GM18499 (cell line): ENCODE measurements at regions not wholly inside any gene's neighbourhood (a gene's known extent, or its start where the extent isn't known, plus 50 kb on each side); places are given as distances from the start of the nearest gene placed in this dataset.

ENCODE experiments used
- ATAC-seq: cut with Tn5 transposase; IDR thresholded peaks from one replicate; pipeline ENCODE4 v1.9.1; 2021; ENCODE audit warnings: moderate number of reproducible peaks; ENCODE audit not compliant: insufficient read depth, unreplicated experiment

DNA sequence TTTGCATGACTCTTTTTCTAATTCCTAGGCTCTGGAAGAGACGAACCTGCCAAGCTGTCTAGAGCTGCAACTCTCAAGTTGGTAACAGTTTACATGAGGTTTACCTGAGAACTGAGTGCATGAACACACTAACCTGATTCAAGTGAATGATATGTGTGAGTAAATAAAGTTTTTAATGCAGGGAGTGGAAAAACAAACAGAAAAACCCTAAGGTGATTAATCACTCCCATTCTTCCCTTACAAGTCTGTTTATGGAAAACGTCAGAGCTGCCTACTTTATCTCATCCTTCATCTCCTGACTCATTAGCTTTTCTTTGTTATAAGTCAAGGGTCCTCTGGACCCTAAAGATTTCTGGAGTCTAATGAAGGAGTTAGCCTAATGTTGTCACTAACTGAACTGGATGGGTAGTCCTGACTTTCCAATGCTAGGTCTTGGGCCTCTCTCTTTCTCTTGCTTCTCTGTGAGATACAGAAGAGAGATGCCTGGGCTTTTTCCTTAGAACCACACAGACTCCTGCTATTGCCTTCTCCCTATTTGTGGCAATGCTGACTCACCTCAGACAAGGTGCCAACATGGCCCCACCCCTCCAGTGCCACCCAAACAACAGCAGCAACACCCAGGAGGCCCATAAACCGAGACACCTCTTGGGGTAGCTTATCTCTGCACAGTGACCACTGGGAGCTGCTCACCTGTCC is 952.4 kb downstream of the EPHA4 start:
- ATAC-seq, result no peak

DNA sequence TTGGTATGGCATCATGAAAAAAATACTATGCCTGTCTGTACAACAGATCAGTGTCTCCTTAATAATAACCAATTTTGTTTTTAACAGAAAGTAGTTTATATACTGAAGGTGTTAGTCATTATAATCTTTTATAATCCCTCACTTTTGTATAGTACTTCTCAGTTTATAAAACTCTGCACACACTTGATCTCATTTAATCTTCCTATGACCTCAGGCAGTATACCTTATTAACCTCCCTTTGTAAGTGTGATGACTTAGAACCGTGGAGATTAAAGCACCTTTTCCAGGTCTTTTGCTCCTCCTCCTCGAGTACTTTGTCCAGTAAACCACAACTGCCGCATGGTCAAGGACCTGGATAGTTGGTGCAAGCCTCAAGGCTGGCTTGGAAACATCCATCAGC is 945.5 kb downstream of the EPHA4 start:
- ATAC-seq, result no peak

DNA sequence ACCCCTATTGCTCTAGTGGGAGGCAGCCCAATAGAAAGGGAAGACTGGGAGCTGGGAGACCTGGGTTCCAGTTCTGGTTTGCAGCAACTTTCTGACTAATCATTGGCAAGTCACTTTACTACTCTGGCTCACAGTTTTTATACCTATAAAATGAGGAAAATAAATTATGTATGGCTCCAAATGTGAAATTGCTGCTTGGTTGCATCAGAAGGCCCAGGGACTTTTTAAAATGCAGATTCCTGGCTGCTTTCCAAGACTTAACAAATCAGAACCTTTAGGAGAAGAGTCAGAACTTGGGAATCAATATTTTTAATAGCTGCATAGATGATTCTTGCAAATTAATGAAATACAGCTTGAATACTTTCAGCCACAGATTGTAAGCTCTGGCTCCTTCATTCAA is 943.9 kb downstream of the EPHA4 start:
- ATAC-seq, result no peak

DNA sequence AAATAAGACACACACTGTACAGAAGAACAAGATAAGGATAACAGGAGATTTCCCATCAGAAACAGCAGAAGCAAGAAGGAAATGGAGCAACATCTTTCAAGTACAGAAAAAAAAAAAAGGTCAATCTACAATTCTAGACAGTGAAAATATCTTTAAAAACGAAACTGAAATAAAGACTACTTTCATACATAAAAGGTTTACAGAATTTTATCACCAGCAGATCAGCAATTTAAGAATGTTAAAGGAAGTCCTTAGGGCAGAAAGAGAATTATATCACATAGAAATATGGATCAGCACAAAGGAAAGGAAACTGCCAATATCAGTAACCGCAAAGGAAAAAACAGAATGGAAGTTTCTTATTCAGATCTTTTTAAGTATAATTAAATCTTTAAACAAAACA is 931.0 kb downstream of the EPHA4 start:
- no peak for ATAC-seq

DNA sequence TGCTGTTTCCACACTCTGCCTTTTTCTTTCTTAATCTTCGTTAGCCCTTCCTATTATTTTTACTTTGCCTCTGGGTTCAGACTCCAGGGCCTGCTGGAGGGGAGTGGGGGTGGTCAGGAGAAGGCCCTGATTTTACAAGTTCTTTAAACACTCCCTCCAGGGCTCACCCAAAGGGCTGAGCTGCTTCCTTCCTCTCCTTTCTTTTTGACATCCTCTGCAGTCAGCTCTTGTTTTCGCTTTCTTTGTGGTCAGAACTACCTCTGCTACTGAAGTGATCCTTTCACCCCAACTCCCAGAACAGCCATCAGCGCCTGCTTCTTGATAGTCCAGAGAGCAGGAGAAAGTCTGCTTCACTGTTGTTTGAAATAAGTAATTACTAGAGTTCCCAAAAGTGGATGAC is 925.7 kb downstream of the EPHA4 start:
- ATAC-seq, result no peak

DNA sequence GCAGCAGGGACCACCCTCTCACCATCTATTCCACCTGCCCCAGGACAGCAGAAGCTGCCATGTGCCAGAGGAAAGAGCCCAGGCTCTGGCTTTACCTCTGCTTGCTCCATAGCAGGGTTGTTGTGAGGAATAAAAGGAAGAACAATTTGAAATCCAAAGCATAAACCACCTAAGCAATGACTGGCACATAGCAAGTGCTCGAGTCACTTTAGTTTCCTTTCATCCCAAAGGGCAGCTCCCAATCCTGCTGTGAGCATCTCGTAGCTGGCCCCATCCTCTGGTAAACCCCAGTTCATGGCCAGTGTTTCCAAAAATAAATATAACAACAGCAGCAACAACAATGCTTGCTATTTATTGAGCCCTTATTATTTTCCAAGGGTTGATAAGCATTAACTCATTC is 923.5 kb downstream of the EPHA4 start:
- ATAC-seq, result no peak

DNA sequence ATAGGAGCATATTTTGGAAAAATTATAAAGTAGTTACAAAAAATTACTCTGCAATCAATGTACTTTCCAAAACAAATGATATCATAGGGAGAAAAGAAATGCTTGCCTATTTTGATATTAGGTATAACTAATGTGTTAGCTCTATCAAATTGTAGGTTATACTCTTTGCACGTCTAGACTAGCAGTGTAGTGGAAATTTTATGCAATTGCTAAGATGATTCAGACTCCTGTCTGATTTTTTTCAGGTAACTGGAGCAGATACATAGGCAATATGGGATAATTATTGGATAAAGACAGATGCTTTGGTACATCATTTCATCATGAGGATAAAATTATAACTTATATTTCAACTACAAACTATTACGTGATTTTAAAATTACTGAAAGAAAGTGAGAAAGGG is 918.3 kb downstream of the EPHA4 start:
- no peak for ATAC-seq

DNA sequence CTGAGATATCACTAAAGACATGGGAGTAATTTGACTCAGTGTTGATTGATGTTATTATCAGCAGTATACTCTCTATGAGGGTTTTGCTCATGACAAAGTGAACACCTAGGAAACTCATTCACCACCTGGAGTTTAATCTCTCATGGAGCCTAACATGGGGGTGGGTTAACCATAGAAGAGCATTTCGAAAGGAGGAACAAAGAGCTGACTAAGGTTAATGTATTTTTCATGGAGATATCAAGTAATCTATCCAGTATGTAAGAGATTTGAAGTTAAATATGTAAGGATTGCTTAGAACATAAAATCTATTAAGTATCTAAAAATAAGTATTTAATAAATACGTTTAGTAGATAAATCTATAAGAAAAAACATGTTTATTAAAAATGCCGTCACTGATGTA is 917.8 kb downstream of the EPHA4 start:
- no peak for ATAC-seq

DNA sequence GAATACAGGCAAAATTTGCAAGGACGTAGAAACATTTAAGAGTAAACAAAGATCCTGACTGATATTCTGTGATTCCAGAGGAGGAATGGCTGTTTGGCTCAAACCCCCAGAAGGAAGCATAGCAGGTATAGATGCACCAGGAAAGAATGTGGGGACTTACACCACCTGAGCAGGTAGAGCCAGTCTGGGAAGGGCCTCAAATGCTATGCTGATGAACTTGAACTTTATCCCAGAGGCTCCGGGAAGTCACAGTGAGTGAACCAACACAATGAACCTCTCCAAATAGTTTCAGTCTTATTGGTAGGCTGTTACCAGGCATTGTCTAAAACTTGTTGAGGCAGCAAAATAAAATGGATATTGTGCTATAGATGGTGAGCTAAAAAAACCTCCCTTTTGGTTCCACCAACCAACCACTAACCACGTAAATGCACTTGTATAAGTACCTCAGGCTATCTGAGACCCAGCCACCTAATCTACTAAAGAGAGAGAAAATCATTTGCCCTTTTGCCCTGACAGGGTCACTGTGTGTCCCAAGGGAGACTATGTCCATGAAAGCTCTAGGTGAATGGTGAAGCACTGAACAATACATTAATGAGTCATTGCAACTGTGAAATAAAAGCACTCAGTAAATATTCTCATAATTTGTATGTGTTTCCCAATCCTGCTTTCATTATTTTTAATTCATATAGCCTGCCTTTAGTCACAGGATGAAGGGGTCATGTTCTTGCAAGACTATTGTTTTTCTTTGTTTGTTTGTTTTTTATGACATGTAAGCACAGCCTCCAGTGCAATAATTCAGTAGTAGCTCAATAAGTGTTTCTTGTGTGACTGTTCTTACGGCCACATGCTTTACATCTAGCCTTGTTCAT is 911.6 kb downstream of the EPHA4 start:
- no peak for ATAC-seq

DNA sequence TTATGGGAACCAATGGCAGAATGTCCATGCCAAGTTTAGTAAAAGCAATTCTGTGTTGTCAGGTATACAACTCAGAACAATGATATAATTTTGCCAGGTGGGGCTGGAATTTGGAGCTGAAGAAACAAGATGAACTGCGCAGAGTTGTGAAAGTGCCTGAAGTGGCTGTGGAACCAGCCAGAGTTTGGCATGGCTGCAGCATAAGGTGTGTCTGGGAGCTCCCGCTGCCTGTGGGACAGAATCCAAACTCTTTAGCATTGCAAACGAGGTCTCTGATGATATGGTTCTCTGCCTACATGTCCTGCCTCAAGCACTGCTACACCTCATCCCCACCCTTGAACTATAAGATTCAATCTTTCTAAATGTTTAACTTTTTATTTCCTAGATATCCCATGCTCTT is 909.7 kb downstream of the EPHA4 start:
- ATAC-seq, result no peak

DNA sequence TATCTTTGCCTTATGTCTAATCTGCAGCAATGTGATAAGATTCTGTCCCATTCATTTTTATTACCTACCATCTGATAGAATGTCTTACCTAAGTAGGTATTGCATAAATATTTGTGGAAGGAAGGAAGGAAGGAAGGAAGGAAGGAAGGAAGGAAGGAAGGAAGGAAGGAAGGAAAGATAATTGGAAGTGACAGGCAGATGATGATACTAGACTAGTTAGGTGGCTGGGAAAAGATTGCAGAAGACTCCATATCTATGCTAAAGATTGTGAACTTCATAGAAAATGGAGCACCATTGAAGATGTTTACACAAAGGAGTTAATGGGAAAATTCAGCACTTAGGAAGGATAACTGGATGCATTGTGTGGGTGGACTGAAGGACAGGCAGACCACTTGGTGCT is 909.0 kb downstream of the EPHA4 start:
- no peak for ATAC-seq

DNA sequence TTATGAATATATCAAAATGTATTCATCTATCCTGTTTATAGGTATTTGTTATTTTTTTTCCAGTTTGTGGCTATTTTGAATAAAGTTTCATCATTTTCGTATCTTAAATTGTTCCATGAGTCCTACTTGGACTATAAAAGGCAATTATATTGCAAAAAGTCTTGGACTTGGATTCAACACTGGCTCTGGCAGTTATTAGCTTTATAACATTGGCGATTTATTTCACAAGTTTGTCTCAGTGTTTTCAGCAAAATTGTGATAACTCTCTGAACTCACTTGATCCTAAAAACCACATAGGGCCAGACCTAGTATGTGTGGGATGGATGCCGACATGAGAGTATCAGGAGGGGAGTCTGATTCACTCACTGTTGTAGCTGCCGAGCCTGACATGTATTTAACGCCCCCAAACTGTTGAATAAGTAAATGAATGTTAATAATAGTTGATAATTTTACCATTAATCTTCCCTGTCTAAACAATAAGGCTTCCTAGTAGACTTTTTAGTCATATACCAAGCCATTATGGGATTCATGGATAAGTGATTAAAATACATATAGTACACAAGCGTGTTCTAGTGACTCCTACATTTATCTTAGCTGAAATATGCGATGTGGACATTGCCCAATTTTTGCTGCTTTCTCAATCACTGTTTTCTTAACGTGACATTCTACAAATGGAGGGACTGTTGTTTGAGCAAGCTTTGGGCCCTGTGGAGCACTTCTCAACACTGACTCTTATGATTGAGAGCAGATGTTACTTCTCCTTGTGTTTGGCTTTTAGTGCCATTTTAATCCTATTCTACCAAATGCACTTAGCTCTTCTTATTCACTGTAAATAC is 907.6 kb downstream of the EPHA4 start:
- no peak for ATAC-seq

DNA sequence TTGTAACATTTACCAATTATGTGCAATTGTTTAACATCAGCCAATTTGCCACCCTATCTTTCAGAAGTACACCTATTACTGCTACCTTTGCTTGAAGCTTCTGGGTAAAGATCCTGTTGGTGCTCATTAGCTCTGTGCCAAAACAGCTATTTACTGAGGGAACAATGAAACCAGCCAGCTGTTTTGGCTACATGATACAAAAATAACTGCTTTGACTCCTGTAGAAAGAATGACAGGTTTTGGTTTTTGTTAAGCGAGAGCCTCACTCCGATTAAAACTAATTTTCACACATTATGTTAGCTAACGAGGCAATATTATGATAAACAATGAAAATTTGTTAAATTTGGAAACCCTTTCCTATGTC is 907.0 kb downstream of the EPHA4 start:
- no peak for ATAC-seq

DNA sequence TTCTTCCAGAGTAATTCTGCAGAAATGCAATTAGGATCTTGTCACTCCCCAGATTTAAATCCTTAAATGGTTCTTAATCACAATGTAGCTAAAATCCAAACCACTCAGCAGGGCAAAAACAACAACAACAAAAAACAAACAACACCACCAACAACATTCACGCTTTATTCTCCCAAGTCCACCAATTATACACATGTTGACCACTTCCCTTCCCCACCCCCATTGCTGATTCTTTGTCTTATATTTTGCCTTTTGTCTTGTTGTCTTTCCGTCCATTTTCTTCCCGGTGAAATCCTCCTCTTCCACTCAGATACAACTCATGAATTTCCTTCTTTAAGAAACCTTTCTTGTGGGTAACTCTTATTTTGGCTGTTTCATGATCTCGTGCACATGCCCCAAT is 902.8 kb downstream of the EPHA4 start:
- no peak for ATAC-seq

DNA sequence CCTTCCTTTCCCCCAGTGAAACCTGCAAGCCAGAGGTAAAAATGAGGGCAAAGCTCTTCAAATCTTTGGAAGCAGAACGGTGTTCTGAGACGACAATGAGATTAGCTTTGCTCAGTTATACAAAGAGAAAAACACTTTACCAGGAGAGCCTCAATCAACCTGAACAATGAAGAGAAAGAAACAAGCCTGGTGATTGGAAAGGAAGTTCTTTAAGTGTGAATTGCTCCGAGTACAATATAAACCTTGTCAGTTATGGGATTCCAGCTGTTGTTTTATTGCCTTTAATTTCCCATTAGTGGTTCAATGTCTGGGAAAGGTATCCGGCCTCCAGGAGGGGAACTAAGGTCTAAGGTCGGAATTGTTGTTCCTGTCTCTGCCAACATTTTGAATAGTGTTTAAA is 901.6 kb downstream of the EPHA4 start:
- no peak for ATAC-seq

DNA sequence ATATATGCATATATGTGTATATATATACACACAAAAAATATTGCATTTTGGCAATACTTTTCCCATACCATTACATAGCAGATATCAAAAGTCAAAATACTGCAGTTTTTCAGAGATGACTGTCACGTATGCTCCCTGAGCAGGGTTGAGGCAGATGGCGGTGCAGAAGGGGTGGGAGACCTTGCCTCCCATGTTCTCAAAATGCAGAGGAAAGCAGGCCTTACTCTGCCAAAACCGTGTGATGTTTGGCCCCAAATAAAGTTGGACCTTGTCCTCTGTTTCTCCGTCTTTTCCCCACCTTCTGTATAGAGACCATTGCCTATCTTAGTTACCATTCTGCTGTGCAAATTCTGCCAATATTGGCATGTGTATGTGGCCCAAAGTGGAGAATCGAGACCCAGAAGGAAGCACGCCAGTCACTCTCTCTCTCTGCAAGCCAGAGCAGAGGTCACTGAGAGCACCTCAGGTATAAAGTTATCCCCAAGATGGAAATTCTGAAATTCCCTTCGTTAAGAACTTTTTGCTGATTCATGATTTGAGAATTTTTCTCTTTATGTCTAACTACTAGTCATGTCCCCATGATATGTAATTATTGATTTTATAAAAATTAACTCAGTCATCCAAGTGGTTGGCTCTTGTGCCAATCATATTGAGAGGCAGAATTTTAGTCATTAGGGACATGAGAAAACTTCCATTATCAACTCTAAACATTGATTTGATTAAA is 898.8 kb downstream of the EPHA4 start:
- no peak for ATAC-seq

DNA sequence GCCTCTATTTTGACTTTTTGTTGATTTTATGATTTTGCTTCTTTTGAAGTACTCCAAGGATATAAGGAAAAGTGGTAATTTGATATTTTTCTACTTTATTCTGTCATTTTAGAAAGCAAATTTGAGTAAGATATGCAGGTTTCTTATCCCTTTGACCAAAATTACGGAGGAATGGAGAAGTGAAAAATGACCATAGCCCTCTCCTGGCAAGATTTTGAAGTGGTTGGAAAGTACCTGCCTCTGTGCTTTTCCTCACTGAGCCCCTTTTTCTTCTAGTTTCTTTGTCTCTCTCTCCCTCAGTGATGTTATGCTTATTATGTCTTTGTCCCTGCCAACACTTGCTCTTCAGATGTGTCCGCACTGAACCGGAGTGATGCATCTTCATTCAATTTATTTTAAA is 898.1 kb downstream of the EPHA4 start:
- peak; percentile 66 for ATAC-seq

DNA sequence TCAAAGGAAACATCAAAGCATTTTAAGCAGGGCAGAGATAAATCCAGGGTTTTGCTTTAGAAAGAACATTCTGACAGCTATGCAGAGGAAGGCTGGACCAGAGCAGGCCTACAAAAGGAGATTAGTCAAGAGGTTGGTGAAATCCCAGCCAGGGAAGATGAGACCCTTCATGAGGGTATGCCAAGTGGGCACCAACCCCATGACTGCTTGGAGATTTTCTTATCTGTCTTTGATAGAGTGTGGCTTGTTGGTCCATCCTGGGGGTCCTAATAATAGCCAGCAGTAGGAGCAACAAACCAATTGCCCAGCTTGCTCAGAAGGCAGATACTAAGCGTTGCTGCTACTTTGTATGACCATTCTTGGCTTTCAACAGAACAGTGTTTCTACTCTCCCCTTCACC is 895.4 kb downstream of the EPHA4 start:
- ATAC-seq, result no peak

DNA sequence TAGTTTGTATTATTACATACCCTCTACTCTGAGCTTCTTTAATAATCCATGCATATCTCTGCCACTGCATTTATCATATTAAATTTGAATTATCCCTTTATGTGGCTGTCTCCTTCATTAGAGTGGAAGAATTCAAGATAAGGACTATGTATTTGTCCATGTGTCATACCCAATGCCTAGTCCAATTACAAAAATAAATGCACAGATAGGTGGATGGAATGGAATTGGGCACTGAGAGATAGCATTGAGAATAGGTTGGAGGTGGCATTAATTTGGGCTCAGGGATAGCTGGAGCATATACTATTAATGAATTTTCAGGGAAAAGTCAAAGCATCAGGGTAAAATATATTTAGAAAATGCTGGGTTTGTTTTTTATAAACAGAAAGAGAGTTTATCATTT is 893.2 kb downstream of the EPHA4 start:
- ATAC-seq, result no peak

DNA sequence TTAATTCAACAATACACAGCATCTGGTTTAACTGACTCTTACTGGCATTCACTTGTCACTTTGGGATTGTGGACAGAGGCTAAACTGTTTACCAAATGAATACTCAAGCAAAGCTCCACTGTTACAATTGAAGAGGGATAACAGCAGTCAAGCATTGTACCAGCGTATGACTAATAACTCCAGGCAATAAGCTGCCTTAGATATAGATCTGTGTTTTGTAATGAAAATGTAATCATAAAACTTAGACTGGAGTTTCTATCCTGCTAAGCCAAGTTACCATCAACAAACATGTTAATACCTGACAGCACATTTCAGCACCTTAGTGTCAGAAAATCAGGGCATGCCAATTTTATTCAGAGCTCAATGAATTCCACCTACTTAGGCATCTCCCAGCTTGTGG is 889.5 kb downstream of the EPHA4 start:
- no peak for ATAC-seq

DNA sequence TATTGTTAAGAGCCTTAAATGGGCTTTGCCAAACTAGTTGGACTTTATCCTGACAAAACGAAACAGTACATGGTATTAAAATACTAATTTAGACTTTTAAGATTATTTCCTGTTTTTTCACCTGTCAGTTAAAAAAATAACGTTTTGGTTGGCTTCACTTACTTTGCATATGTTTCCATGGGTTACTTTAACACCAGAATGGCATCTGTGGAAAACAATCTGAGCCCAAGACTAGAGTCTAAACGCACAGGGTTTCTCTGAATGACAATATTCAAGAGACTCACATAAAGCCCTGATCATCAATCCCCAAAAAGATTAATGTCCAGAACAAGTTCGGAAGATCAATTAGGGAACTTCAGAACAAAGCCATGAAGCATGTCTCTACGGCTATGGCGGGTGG is 888.0 kb downstream of the EPHA4 start:
- ATAC-seq, result no peak
